ENCODE measurements at regions not wholly inside any gene's neighbourhood (a gene's known extent, or its start where the extent isn't known, plus 50 kb on each side); places are given as distances from the start of the nearest gene placed in this dataset.
"Not testable (repeated sequence)": the region's sequence is repeated elsewhere in the genome, so short reads cannot be mapped to it uniquely, and the experiment has no call there.

- DNase-seq; H3K36me3 Mint-ChIP-seq (ENCODE audit: low read depth); H3K4me1 Mint-ChIP-seq; ATAC-seq; H3K4me3 Mint-ChIP-seq; H3K9me3 Mint-ChIP-seq; H3K27ac Mint-ChIP-seq: not testable (repeated sequence)
- peaks cover 26% of the 10 kb centered on the region for H3K27me3 Mint-ChIP-seq
Measured at GRCh38 chr13:44863641-44864040, 125.6 kb downstream of the NUFIP1 start.

GRCh38 chr13:44860454-44860853 is 128.8 kb downstream of the NUFIP1 start:
- no peak for DNase-seq
- peaks cover 38% of the 10 kb centered on the region for H3K27me3 Mint-ChIP-seq
- H3K9me3 Mint-ChIP-seq, result no peaks in the 10 kb centered on the region
- H3K4me3 Mint-ChIP-seq, result no peak overlapping the region
- H3K36me3 Mint-ChIP-seq (ENCODE audit: low read depth), result no peaks in the 10 kb centered on the region
- ATAC-seq, result no peak
- no peaks in the 10 kb centered on the region for H3K4me1 Mint-ChIP-seq
- H3K27ac Mint-ChIP-seq, result no peak overlapping the region

- DNase-seq, result no peak
- H3K27me3 Mint-ChIP-seq, result peaks cover 41% of the 10 kb centered on the region
- H3K4me1 Mint-ChIP-seq, result no peaks in the 10 kb centered on the region
- H3K9me3 Mint-ChIP-seq, result no peaks in the 10 kb centered on the region
- H3K36me3 Mint-ChIP-seq (ENCODE audit: low read depth), result no peaks in the 10 kb centered on the region
- H3K4me3 Mint-ChIP-seq, result no peak overlapping the region
- peak overlapping the region; percentile 28 for H3K27ac Mint-ChIP-seq
- ATAC-seq, result no peak
Measured at GRCh38 chr13:44857736-44858135, 131.5 kb downstream of the NUFIP1 start.

GRCh38 chr13:44857061-44857460 is 132.2 kb downstream of the NUFIP1 start:
- no peak overlapping the region for H3K4me3 Mint-ChIP-seq
- peaks cover 39% of the 10 kb centered on the region for H3K27me3 Mint-ChIP-seq
- no peaks in the 10 kb centered on the region for H3K4me1 Mint-ChIP-seq
- no peak overlapping the region for H3K27ac Mint-ChIP-seq
- ATAC-seq (no peak), DNase-seq (no peak)
- H3K9me3 Mint-ChIP-seq, result no peaks in the 10 kb centered on the region
- no peaks in the 10 kb centered on the region for H3K36me3 Mint-ChIP-seq (ENCODE audit: low read depth)

GRCh38 chr13:44855860-44856259 is 133.4 kb downstream of the NUFIP1 start:
- Mint-ChIP-seq H3K36me3 (ENCODE audit: low read depth) (no peaks in the 10 kb centered on the region), H3K4me3 (no peak overlapping the region), H3K9me3 (no peaks in the 10 kb centered on the region), H3K27ac (no peak overlapping the region), H3K27me3 (peaks cover 36% of the 10 kb centered on the region), H3K4me1 (no peaks in the 10 kb centered on the region)
- no peak for ATAC-seq
- DNase-seq, result no peak

- no peak overlapping the region for H3K4me3 Mint-ChIP-seq
- H3K4me1 Mint-ChIP-seq, result no peaks in the 10 kb centered on the region
- H3K36me3 Mint-ChIP-seq (ENCODE audit: low read depth), result no peaks in the 10 kb centered on the region
- no peaks in the 10 kb centered on the region for H3K9me3 Mint-ChIP-seq
- ATAC-seq (no peak), DNase-seq (no peak)
- H3K27ac Mint-ChIP-seq, result no peak overlapping the region
- peaks cover 25% of the 10 kb centered on the region for H3K27me3 Mint-ChIP-seq
Measured at GRCh38 chr13:44854313-44855060, 134.8 kb downstream of the NUFIP1 start.

- no peak for ATAC-seq
- no peaks in the 10 kb centered on the region for H3K36me3 Mint-ChIP-seq (ENCODE audit: low read depth)
- H3K4me3 Mint-ChIP-seq, result no peak overlapping the region
- no peaks in the 10 kb centered on the region for H3K4me1 Mint-ChIP-seq
- H3K27me3 Mint-ChIP-seq, result peaks cover 25% of the 10 kb centered on the region
- DNase-seq, result no peak
- H3K9me3 Mint-ChIP-seq, result no peaks in the 10 kb centered on the region
- no peak overlapping the region for H3K27ac Mint-ChIP-seq
Measured at GRCh38 chr13:44853641-44854040, 135.6 kb downstream of the NUFIP1 start.

- Mint-ChIP-seq H3K9me3 (no peaks in the 10 kb centered on the region), H3K4me1 (no peaks in the 10 kb centered on the region), H3K36me3 (ENCODE audit: low read depth) (no peaks in the 10 kb centered on the region), H3K4me3 (no peak overlapping the region), H3K27ac (no peak overlapping the region), H3K27me3 (peaks cover 10% of the 10 kb centered on the region)
- DNase-seq (no peak), ATAC-seq (no peak)
Measured at GRCh38 chr13:44848920-44849676, 140.2 kb downstream of the NUFIP1 start.

- peaks cover 14% of the 10 kb centered on the region for H3K27me3 Mint-ChIP-seq
- not testable (repeated sequence) for H3K4me3 Mint-ChIP-seq; ATAC-seq; H3K9me3 Mint-ChIP-seq; H3K27ac Mint-ChIP-seq; DNase-seq; H3K36me3 Mint-ChIP-seq (ENCODE audit: low read depth); H3K4me1 Mint-ChIP-seq
Measured at GRCh38 chr13:44845281-44846058, 143.8 kb downstream of the NUFIP1 start.

- ATAC-seq, result no peak
- H3K27ac Mint-ChIP-seq, result no peak overlapping the region
- peaks cover 4% of the 10 kb centered on the region for H3K4me1 Mint-ChIP-seq
- no peak overlapping the region for H3K4me3 Mint-ChIP-seq
- H3K36me3 Mint-ChIP-seq (ENCODE audit: low read depth), result no peaks in the 10 kb centered on the region
- peaks cover 16% of the 10 kb centered on the region for H3K27me3 Mint-ChIP-seq
- DNase-seq, result no peak
- H3K9me3 Mint-ChIP-seq, result no peaks in the 10 kb centered on the region
Measured at GRCh38 chr13:44844786-44845185, 144.5 kb downstream of the NUFIP1 start.

- Mint-ChIP-seq H3K9me3 (no peaks in the 10 kb centered on the region), H3K4me3 (no peak overlapping the region), H3K27me3 (peaks cover 16% of the 10 kb centered on the region), H3K4me1 (peaks cover 4% of the 10 kb centered on the region), H3K27ac (no peak overlapping the region), H3K36me3 (ENCODE audit: low read depth) (no peaks in the 10 kb centered on the region)
- DNase-seq, result no peak
- ATAC-seq, result peak; percentile 15
Measured at GRCh38 chr13:44843403-44843802, 145.9 kb downstream of the NUFIP1 start.

GRCh38 chr13:44842158-44842557 is 147.1 kb downstream of the NUFIP1 start:
- Mint-ChIP-seq H3K36me3 (ENCODE audit: low read depth) (no peaks in the 10 kb centered on the region), H3K9me3 (no peaks in the 10 kb centered on the region), H3K27ac (no peak overlapping the region), H3K4me1 (peaks cover 4% of the 10 kb centered on the region), H3K4me3 (no peak overlapping the region), H3K27me3 (peaks cover 9% of the 10 kb centered on the region)
- ATAC-seq, result no peak
- DNase-seq, result no peak

GRCh38 chr13:44840131-44840530 is 149.1 kb downstream of the NUFIP1 start:
- no peaks in the 10 kb centered on the region for H3K9me3 Mint-ChIP-seq
- no peak overlapping the region for H3K4me3 Mint-ChIP-seq
- no peaks in the 10 kb centered on the region for H3K36me3 Mint-ChIP-seq (ENCODE audit: low read depth)
- peaks cover 9% of the 10 kb centered on the region for H3K27me3 Mint-ChIP-seq
- H3K27ac Mint-ChIP-seq, result no peak overlapping the region
- ATAC-seq (no peak), DNase-seq (no peak)
- H3K4me1 Mint-ChIP-seq, result peaks cover 4% of the 10 kb centered on the region

GRCh38 chr13:44837250-44837649 is 152.0 kb downstream of the NUFIP1 start:
- Mint-ChIP-seq H3K27ac (no peak overlapping the region), H3K4me1 (no peaks in the 10 kb centered on the region), H3K27me3 (peaks cover 7% of the 10 kb centered on the region), H3K4me3 (no peak overlapping the region), H3K9me3 (no peaks in the 10 kb centered on the region), H3K36me3 (ENCODE audit: low read depth) (no peaks in the 10 kb centered on the region)
- ATAC-seq (no peak), DNase-seq (no peak)

GRCh38 chr13:44834404-44834803 is 154.9 kb downstream of the NUFIP1 start:
- H3K4me3 Mint-ChIP-seq, result no peak overlapping the region
- no peaks in the 10 kb centered on the region for H3K36me3 Mint-ChIP-seq (ENCODE audit: low read depth)
- DNase-seq (no peak), ATAC-seq (no peak)
- peaks cover 4% of the 10 kb centered on the region for H3K27me3 Mint-ChIP-seq
- H3K4me1 Mint-ChIP-seq, result no peaks in the 10 kb centered on the region
- H3K9me3 Mint-ChIP-seq, result no peaks in the 10 kb centered on the region
- no peak overlapping the region for H3K27ac Mint-ChIP-seq
